Prostate gland (tissue), 2 donors: ENCODE measurements at regions not wholly inside any gene's neighbourhood (a gene's known extent, or its start where the extent isn't known, plus 50 kb on each side); places are given as distances from the start of the nearest gene placed in this dataset.
A peak's percentile ranks its signal among the peaks of the same experiment; 100 is the strongest.

Experiments used
- DNase-seq: peaks from one replicate; pipeline ENCODE4 v3.0.0-alpha.2; 2019; ENCODE audit warnings: low spot score
- H3K27ac ChIP-seq, 2 donors: fragments of 200-600 bp; sonication (generic); 2 replicates each; pipeline ENCODE4 v1.5.1; 2017 to 2019
- H3K27me3 ChIP-seq: fragments of 200-600 bp; sonication (generic); replicated peaks from 2 replicates; pipeline ENCODE4 v1.5.1; 2019; ENCODE audit not compliant: insufficient read depth
- H3K36me3 ChIP-seq, 2 donors: fragments of 200-600 bp; sonication (generic); 1 replicate in 1 of 2; 2 replicates in 1 of 2; pipeline versions ENCODE4 v1.5.1 to v1.8.1; 2017 to 2019
- H3K4me1 ChIP-seq: fragments of 200-600 bp; sonication (generic); replicated peaks from 2 replicates; pipeline ENCODE4 v1.5.1; 2019
- H3K4me3 ChIP-seq, 2 donors: fragments of 200-600 bp; sonication (generic); 2 replicates each; pipeline ENCODE4 v1.5.1; 2017 to 2019
- H3K9me3 ChIP-seq: fragments of 200-600 bp; sonication (generic); 2 replicates; pipeline ENCODE4 v1.5.1; 2017
- CTCF ChIP-seq, 4 experiments: fragments of 200-600 bp in 2 of 4; fragments of 450-650 bp in 2 of 4; sonication (generic) in 2 of 4; IDR thresholded peaks; 1 replicate in 3 of 4; 2 replicates in 1 of 4; pipeline ENCODE4 v1.5.1; 2016 to 2019; ENCODE audit warnings: antibody characterized with exemption in 4 of 4, mild to moderate bottlenecking in 2 of 4, moderate library complexity in 2 of 4
- POLR2A ChIP-seq: fragments of 450-650 bp; IDR thresholded peaks from one replicate; pipeline ENCODE4 v1.6.1; 2016; ENCODE audit warnings: antibody characterized with exemption, mild to moderate bottlenecking
- POLR2AphosphoS5 ChIP-seq: sonication (generic); formaldehyde crosslinking; IDR thresholded peaks from one replicate; pipeline ENCODE4 v1.6.1; 2017; ENCODE audit warnings: antibody characterized with exemption
- WGBS: methylation state at CpG from one replicate; pipeline ENCODE4 v1.1.5; 2018; 5-methylcytosine and 5-hydroxymethylcytosine counted together
- intact Hi-C: fragments of 100-400 bp; cut with DNase I; formaldehyde crosslinking; loops from one replicate; pipeline ENCODE4 v1.14.2; 2022

GRCh38 chr15:81893182-81893835, 152.5 kb downstream of the MEX3B start:
- H3K9me3 ChIP-seq: no peaks in the 10 kb centered on the region
- 36% methylated on average over 4 of the region's 4 CpGs for WGBS
- H3K27ac ChIP-seq: no peak overlapping the region
- H3K36me3 ChIP-seq: no peaks in the 10 kb centered on the region
- DNase-seq: no peak
- H3K4me3 ChIP-seq: no peak overlapping the region
- H3K27me3 ChIP-seq: no peaks in the 10 kb centered on the region
- H3K4me1 ChIP-seq: peaks cover 5% of the 10 kb centered on the region
- TF ChIP-seq CTCF (IDR thresholded peaks at IDR 0.05): no peak
- no peak for TF ChIP-seq POLR2AphosphoS5
- no peak for TF ChIP-seq POLR2A
- intact Hi-C loops: loop anchor here (10.0 kb wide), 2 partner anchors 151 to 231 kb away; partner anchors contain the start of gene MEX3B

- Histone ChIP-seq H3K27ac (no peak overlapping the region), H3K27me3 (no peaks in the 10 kb centered on the region), H3K36me3 (no peaks in the 10 kb centered on the region), H3K9me3 (no peaks in the 10 kb centered on the region), H3K4me1 (peaks cover 5% of the 10 kb centered on the region), H3K4me3 (no peak overlapping the region)
- no peak for TF ChIP-seq CTCF (IDR thresholded peaks at IDR 0.05)
- TF ChIP-seq POLR2A: no peak
- no peak for TF ChIP-seq POLR2AphosphoS5
- intact Hi-C loops: loop anchor here (10.0 kb wide), 2 partner anchors 154 to 234 kb away; partner anchors contain the start of gene MEX3B
- WGBS: 88% methylated on average over 1 of the region's 1 CpG
- DNase-seq: no peak
These were observed 155.3 kb downstream of the MEX3B start for GRCh38 chr15:81890496-81890895.

GRCh38 chr15:81889485-81889881, 156.3 kb downstream of the MEX3B start:
- intact Hi-C loops: no loop called here
- Histone ChIP-seq H3K9me3 (no peaks in the 10 kb centered on the region), H3K36me3 (no peaks in the 10 kb centered on the region), H3K27ac (no peak overlapping the region), H3K4me3 (no peak overlapping the region), H3K27me3 (no peaks in the 10 kb centered on the region), H3K4me1 (peaks cover 5% of the 10 kb centered on the region)
- 30% methylated on average over 2 of the region's 2 CpGs for WGBS
- TF ChIP-seq POLR2A (no peak), POLR2AphosphoS5 (no peak), CTCF (IDR thresholded peaks at IDR 0.05) (no peak)
- DNase-seq: no peak

- Histone ChIP-seq H3K4me3 (no peak overlapping the region), H3K36me3 (no peaks in the 10 kb centered on the region), H3K27ac (no peak overlapping the region), H3K27me3 (no peaks in the 10 kb centered on the region), H3K4me1 (peaks cover 5% of the 10 kb centered on the region), H3K9me3 (no peaks in the 10 kb centered on the region)
- intact Hi-C loops: no loop called here
- TF ChIP-seq CTCF (IDR thresholded peaks at IDR 0.05) (no peak), POLR2AphosphoS5 (peak; percentile 44), POLR2A (no peak)
- no peak for DNase-seq
- WGBS: 33% methylated on average over 10 of the region's 10 CpGs
These were observed 156.9 kb downstream of the MEX3B start for GRCh38 chr15:81888748-81889484.
